ENCODE measurements at regions not wholly inside any gene's neighbourhood (a gene's known extent, or its start where the extent isn't known, plus 50 kb on each side); places are given as distances from the start of the nearest gene placed in this dataset.

DNA sequence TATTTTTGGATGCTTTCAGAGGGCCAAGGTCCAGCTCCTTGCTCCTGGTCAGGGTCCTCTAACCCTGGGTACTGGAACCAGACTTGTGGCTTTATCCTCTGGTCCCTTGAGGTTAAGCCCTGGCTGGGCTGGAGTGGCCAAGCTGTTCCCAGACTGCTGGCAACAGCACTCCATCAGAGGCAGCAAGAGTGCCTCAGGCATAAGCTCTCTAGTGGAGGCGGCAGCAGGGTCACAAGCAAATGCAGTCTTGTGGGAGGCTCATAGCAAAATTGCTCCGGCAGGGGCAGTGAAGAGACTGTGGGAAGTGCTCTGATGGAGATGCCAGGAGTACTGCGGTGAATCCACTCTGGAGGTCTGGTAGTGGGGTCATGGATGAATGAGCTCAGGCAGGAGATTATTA lies 128.9 kb upstream of the OTOS start:
- TF ChIP-seq, protein P1, sequence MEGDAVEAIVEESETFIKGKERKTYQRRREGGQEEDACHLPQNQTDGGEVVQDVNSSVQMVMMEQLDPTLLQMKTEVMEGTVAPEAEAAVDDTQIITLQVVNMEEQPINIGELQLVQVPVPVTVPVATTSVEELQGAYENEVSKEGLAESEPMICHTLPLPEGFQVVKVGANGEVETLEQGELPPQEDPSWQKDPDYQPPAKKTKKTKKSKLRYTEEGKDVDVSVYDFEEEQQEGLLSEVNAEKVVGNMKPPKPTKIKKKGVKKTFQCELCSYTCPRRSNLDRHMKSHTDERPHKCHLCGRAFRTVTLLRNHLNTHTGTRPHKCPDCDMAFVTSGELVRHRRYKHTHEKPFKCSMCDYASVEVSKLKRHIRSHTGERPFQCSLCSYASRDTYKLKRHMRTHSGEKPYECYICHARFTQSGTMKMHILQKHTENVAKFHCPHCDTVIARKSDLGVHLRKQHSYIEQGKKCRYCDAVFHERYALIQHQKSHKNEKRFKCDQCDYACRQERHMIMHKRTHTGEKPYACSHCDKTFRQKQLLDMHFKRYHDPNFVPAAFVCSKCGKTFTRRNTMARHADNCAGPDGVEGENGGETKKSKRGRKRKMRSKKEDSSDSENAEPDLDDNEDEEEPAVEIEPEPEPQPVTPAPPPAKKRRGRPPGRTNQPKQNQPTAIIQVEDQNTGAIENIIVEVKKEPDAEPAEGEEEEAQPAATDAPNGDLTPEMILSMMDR (IDR thresholded peaks at IDR 0.05; ENCODE audit: insufficient read depth, low read depth, low read length) = no peak
- no peak for TF ChIP-seq EZH2 (IDR thresholded peaks at IDR 0.05; ENCODE audit: insufficient read depth, low read length)
- H3K4me3 ChIP-seq (ENCODE audit: insufficient read depth, low read depth, low read length) = no peak overlapping the region
- no peak overlapping the region for H3K4me3 Mint-ChIP-seq (ENCODE audit: unreplicated experiment)
- DNase-seq (ENCODE audit: low read depth) = no peak
- no peaks in the 10 kb centered on the region for H3K27me3 ChIP-seq (ENCODE audit: insufficient read depth, low read length)
- H3K79me2 ChIP-seq (ENCODE audit: insufficient read depth, low read length) = no peaks in the 10 kb centered on the region
- no peaks in the 10 kb centered on the region for H4K20me1 ChIP-seq (ENCODE audit: insufficient read depth, low read length)
- no peaks in the 10 kb centered on the region for H3K9me3 ChIP-seq (ENCODE audit: insufficient read depth, low read depth, low read length)
- H3K36me3 ChIP-seq (ENCODE audit: insufficient read depth, low read length) = no peaks in the 10 kb centered on the region
- no peaks in the 10 kb centered on the region for H3K4me1 Mint-ChIP-seq (ENCODE audit: low read depth, unreplicated experiment)
- no peak overlapping the region for H3K27ac Mint-ChIP-seq (ENCODE audit: unreplicated experiment)
- peaks cover 53% of the 10 kb centered on the region for H3K9me3 Mint-ChIP-seq (ENCODE audit: unreplicated experiment)
- H3K27ac ChIP-seq (ENCODE audit: low read depth, low read length) = no peak overlapping the region
- no peaks in the 10 kb centered on the region for H3K36me3 Mint-ChIP-seq (ENCODE audit: low read depth, unreplicated experiment)
- no peak for FAIRE-seq
- no peak overlapping the region for H3K4me2 ChIP-seq (ENCODE audit: low read length)
- no peak overlapping the region for H2AFZ ChIP-seq (ENCODE audit: low read depth, low read length)
- H3K27me3 Mint-ChIP-seq (ENCODE audit: low read depth, unreplicated experiment) = peaks cover 32% of the 10 kb centered on the region
- no peaks in the 10 kb centered on the region for H3K4me1 ChIP-seq (ENCODE audit: insufficient read depth, low read length)
- no peak overlapping the region for H3K9ac ChIP-seq (ENCODE audit: low read length)

DNA sequence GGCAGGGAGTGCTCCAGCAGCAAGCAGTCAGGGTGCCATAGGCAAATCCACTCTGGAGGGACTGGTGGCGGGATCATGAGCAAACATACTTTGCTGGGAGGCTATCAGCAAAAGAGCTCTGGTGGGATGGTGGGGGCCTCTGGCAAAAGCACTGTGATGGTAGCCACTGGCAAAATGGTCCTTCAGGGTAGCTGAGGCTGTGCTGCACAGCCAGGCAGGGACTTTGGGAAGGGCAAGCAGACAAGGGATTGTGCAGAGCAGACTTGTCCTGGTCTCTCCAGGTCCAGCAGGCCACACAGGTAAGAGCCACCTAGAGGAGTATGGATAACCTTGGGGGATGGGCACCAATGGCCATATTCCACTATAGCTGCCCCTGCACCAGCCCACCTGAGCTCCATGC lies 129.4 kb upstream of the OTOS start:
- H3K27me3 Mint-ChIP-seq (ENCODE audit: low read depth, unreplicated experiment) = peaks cover 31% of the 10 kb centered on the region
- no peaks in the 10 kb centered on the region for H3K36me3 Mint-ChIP-seq (ENCODE audit: low read depth, unreplicated experiment)
- Histone ChIP-seq H3K4me1 (ENCODE audit: insufficient read depth, low read length) (no peaks in the 10 kb centered on the region), H3K4me2 (ENCODE audit: low read length) (no peak overlapping the region), H2AFZ (ENCODE audit: low read depth, low read length) (no peak overlapping the region), H3K9me3 (ENCODE audit: insufficient read depth, low read depth, low read length) (no peaks in the 10 kb centered on the region), H3K27me3 (ENCODE audit: insufficient read depth, low read length) (no peaks in the 10 kb centered on the region), H3K27ac (ENCODE audit: low read depth, low read length) (no peak overlapping the region), H4K20me1 (ENCODE audit: insufficient read depth, low read length) (no peaks in the 10 kb centered on the region), H3K79me2 (ENCODE audit: insufficient read depth, low read length) (no peaks in the 10 kb centered on the region), H3K4me3 (ENCODE audit: insufficient read depth, low read depth, low read length) (no peak overlapping the region), H3K9ac (ENCODE audit: low read length) (no peak overlapping the region), H3K36me3 (ENCODE audit: insufficient read depth, low read length) (no peaks in the 10 kb centered on the region)
- peaks cover 53% of the 10 kb centered on the region for H3K9me3 Mint-ChIP-seq (ENCODE audit: unreplicated experiment)
- H3K27ac Mint-ChIP-seq (ENCODE audit: unreplicated experiment) = no peak overlapping the region
- FAIRE-seq = no peak
- TF ChIP-seq, protein P1 (IDR thresholded peaks at IDR 0.05; ENCODE audit: insufficient read depth, low read depth, low read length) = no peak
- TF ChIP-seq EZH2 (IDR thresholded peaks at IDR 0.05; ENCODE audit: insufficient read depth, low read length) = no peak
- no peak for DNase-seq (ENCODE audit: low read depth)
- H3K4me3 Mint-ChIP-seq (ENCODE audit: unreplicated experiment) = no peak overlapping the region
- no peaks in the 10 kb centered on the region for H3K4me1 Mint-ChIP-seq (ENCODE audit: low read depth, unreplicated experiment)

GRCh38 chr2:240271716-240272341 lies 131.4 kb upstream of the OTOS start:
- Histone ChIP-seq H3K79me2 (ENCODE audit: insufficient read depth, low read length) (no peaks in the 10 kb centered on the region), H3K4me3 (ENCODE audit: insufficient read depth, low read depth, low read length) (no peak overlapping the region), H3K4me2 (ENCODE audit: low read length) (no peak overlapping the region), H2AFZ (ENCODE audit: low read depth, low read length) (no peak overlapping the region), H4K20me1 (ENCODE audit: insufficient read depth, low read length) (no peaks in the 10 kb centered on the region), H3K9ac (ENCODE audit: low read length) (no peak overlapping the region), H3K4me1 (ENCODE audit: insufficient read depth, low read length) (peaks cover under 1% of the 10 kb centered on the region), H3K27me3 (ENCODE audit: insufficient read depth, low read length) (no peaks in the 10 kb centered on the region), H3K9me3 (ENCODE audit: insufficient read depth, low read depth, low read length) (no peaks in the 10 kb centered on the region), H3K36me3 (ENCODE audit: insufficient read depth, low read length) (no peaks in the 10 kb centered on the region), H3K27ac (ENCODE audit: low read depth, low read length) (no peak overlapping the region)
- Mint-ChIP-seq H3K9me3 (ENCODE audit: unreplicated experiment) (peaks cover 45% of the 10 kb centered on the region), H3K36me3 (ENCODE audit: low read depth, unreplicated experiment) (no peaks in the 10 kb centered on the region), H3K27me3 (ENCODE audit: low read depth, unreplicated experiment) (peaks cover 39% of the 10 kb centered on the region), H3K4me1 (ENCODE audit: low read depth, unreplicated experiment) (no peaks in the 10 kb centered on the region), H3K27ac (ENCODE audit: unreplicated experiment) (no peak overlapping the region), H3K4me3 (ENCODE audit: unreplicated experiment) (no peak overlapping the region)
- TF ChIP-seq EZH2 (IDR thresholded peaks at IDR 0.05; ENCODE audit: insufficient read depth, low read length) = no peak
- TF ChIP-seq, protein P1 (IDR thresholded peaks at IDR 0.05; ENCODE audit: insufficient read depth, low read depth, low read length) = no peak
- DNase-seq (ENCODE audit: low read depth) (no peak), FAIRE-seq (no peak)

All from astrocyte (in vitro differentiated cells and primary cell).